Right atrium auricular region (tissue), 2 donors: ENCODE measurements at regions not wholly inside any gene's neighbourhood (a gene's known extent, or its start where the extent isn't known, plus 50 kb on each side); places are given as distances from the start of the nearest gene placed in this dataset.

Experiments used
- DNase-seq: peaks from one replicate; pipeline ENCODE4 v3.0.0-alpha.2; 2019; ENCODE audit warnings: low spot score
- H3K27ac ChIP-seq, 2 donors: fragments of 200-600 bp; sonication (generic); 1 replicate in 1 of 2; 2 replicates in 1 of 2; pipeline ENCODE4 v1.5.1; 2016 to 2019
- H3K27me3 ChIP-seq, 2 donors: fragments of 200-600 bp; sonication (generic); one replicate each; pipeline versions ENCODE4 v1.5.1 to v1.6.0; 2017 to 2019
- H3K36me3 ChIP-seq: fragments of 200-600 bp; sonication (generic); one replicate; pipeline ENCODE4 v1.5.1; 2016
- H3K4me1 ChIP-seq, 2 donors: fragments of 200-600 bp; sonication (generic); one replicate each; pipeline versions ENCODE4 v1.5.1 to v1.6.0; 2017 to 2019
- H3K4me3 ChIP-seq, 2 donors: fragments of 200-600 bp; sonication (generic); 1 replicate in 1 of 2; 2 replicates in 1 of 2; pipeline ENCODE4 v1.5.1; 2017 to 2019; ENCODE audit warnings: mild to moderate bottlenecking in 1 of 2, moderate library complexity in 1 of 2
- H3K9me3 ChIP-seq, 2 donors: fragments of 200-600 bp; sonication (generic); one replicate each; pipeline ENCODE4 v1.5.1; 2019
- TF ChIP-seq, protein P1 (sequence below), 2 donors: fragments of 200-600 bp; sonication (generic); IDR thresholded peaks; one replicate each; pipeline ENCODE4 v1.5.1; 2019; ENCODE audit warnings: antibody characterized with exemption in 2 of 2

DNA sequence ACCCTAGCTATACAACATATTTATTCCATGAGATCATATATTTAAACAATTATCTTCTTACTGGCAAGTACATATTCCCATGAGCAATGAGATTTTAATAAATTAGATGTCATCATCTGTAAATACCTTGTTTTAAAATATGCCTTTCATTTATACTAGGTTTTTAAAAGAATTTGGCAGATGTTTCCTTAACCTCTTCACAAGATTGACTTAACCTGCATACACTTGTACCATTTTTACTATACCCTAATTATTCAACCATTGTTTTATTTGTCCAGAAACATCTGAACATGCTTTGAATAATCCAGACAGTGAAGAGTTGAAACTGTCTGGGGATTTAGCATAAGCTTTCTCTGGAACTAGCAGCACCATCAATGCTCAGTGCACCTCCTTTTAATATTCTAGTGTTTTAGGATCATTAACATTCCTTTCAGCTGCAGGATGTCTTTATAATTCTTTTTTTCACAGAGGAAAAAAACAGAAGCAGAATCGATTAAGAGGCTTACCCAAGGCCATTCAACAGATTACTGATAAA, 188.0 kb upstream of the TENT5A start:
- no peaks in the 10 kb centered on the region for H3K36me3 ChIP-seq
- no peaks in the 10 kb centered on the region for H3K27me3 ChIP-seq
- peaks cover 0 to 14% of the 10 kb centered on the region in 2 donors for H3K4me1 ChIP-seq
- no peak for DNase-seq
- H3K9me3 ChIP-seq = no peaks in the 10 kb centered on the region
- TF ChIP-seq, protein P1, sequence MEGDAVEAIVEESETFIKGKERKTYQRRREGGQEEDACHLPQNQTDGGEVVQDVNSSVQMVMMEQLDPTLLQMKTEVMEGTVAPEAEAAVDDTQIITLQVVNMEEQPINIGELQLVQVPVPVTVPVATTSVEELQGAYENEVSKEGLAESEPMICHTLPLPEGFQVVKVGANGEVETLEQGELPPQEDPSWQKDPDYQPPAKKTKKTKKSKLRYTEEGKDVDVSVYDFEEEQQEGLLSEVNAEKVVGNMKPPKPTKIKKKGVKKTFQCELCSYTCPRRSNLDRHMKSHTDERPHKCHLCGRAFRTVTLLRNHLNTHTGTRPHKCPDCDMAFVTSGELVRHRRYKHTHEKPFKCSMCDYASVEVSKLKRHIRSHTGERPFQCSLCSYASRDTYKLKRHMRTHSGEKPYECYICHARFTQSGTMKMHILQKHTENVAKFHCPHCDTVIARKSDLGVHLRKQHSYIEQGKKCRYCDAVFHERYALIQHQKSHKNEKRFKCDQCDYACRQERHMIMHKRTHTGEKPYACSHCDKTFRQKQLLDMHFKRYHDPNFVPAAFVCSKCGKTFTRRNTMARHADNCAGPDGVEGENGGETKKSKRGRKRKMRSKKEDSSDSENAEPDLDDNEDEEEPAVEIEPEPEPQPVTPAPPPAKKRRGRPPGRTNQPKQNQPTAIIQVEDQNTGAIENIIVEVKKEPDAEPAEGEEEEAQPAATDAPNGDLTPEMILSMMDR (IDR thresholded peaks at IDR 0.05) = no peak
- H3K4me3 ChIP-seq = no peak overlapping the region
- H3K27ac ChIP-seq = no peak overlapping the region

DNA sequence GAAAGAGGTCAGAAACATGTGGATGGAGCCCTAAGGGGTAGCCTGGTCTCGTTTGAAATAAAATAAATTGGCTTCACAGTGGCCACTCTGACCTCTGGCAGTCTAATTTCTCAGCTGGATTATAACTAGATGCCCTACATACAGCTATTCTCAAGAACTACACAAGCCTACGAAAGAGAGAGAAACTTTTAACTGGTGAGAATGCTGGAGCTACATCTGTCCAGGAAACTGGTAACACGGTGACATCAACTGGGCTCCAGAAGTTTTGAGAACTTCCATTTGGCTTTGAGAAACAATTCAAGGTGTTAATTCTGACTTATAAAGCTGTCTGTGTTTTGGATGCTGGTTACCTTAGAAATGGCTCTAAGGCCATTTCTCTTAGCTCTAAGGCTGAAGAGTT, 187.3 kb upstream of the TENT5A start:
- Histone ChIP-seq H3K9me3 (no peaks in the 10 kb centered on the region), H3K4me3 (no peak overlapping the region), H3K27ac (no peak overlapping the region), H3K4me1 (peaks cover 0 to 14% of the 10 kb centered on the region in 2 donors), H3K27me3 (no peaks in the 10 kb centered on the region), H3K36me3 (no peaks in the 10 kb centered on the region)
- TF ChIP-seq, protein P1 (IDR thresholded peaks at IDR 0.05) = no peak
- DNase-seq = no peak

DNA sequence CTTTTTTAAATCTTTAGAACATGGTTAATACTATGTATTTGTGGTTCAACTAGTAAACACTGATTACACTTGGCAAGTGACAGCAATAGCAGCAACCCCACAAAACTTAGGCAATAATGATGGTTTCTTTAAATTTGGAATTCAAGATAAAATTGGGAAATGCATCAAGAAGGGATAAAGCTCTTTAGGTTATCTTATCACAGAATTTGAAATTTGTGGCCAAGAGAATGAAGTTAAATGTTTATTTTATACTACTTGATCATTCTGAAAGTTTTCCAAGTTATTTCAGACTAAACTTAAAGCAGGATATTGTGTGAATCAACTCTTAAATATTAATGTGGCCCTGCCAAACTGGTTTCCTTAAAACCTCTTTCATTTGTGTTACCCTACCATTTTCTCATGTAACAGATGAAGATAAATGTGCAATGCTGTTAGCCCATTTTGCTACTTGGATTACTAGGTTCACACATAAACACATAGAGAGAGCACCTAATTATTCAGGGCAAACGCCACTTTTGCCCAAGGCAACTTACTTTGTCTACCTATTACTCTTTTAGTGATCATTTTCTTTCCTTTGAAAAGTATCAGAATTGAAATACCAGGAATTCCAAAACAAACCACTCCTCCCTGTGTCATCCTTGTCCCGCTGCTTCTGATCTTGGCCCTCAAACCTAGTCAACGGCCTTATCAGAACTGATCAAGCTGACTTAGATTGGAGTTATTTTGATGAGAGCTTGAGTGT, 186.7 kb upstream of the TENT5A start:
- no peaks in the 10 kb centered on the region for H3K27me3 ChIP-seq
- H3K9me3 ChIP-seq = no peaks in the 10 kb centered on the region
- H3K36me3 ChIP-seq = no peaks in the 10 kb centered on the region
- peaks cover 0 to 14% of the 10 kb centered on the region in 2 donors for H3K4me1 ChIP-seq
- DNase-seq = no peak
- TF ChIP-seq, protein P1 (IDR thresholded peaks at IDR 0.05) = no peak
- H3K4me3 ChIP-seq = no peak overlapping the region
- H3K27ac ChIP-seq = peak overlapping the region in 1 of 2 donors; percentile 48

DNA sequence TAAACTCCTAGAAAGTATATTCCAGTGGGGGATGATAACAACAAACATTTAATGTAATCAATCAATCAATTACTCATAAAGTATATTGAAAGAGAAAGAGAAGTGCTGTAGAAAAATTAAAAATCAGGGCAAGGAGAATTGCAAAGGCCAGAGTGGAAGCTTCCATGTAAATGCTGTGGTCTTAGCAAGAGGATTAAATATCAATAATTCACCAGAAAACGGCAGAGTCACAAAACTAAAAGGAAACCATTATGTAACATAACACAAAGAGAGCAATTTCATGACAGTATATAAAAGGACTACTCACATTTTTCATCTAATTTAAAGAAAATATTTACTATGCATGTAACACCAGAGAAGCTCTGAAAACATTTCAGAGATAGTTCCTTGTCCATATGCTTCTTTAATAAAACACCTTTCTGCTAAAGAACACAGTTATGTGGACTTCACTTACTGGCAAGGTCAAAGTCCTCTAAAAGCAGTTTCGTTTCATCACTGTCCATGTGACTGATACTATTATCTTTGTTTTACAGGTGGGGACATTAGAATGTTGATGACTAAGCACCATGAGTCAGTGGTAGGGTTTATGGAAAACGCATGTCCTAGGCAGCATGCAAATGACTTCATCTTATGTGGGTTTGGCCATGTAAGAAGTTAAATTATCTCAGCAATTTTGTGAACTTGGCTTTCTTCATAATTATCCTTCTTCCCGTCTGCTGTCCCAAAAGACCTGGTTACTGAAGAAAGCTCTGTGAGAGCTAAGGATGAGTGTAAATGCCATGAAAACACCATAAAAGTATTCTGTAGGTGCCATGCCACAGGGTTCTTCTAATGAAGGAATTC, 185.8 kb upstream of the TENT5A start:
- Histone ChIP-seq H3K4me1 (peaks cover 0 to 14% of the 10 kb centered on the region in 2 donors), H3K27ac (peak overlapping the region in 1 of 2 donors; percentile 48), H3K36me3 (no peaks in the 10 kb centered on the region), H3K4me3 (no peak overlapping the region), H3K9me3 (no peaks in the 10 kb centered on the region), H3K27me3 (no peaks in the 10 kb centered on the region)
- no peak for DNase-seq
- TF ChIP-seq, protein P1 (IDR thresholded peaks at IDR 0.05) = no peak

DNA sequence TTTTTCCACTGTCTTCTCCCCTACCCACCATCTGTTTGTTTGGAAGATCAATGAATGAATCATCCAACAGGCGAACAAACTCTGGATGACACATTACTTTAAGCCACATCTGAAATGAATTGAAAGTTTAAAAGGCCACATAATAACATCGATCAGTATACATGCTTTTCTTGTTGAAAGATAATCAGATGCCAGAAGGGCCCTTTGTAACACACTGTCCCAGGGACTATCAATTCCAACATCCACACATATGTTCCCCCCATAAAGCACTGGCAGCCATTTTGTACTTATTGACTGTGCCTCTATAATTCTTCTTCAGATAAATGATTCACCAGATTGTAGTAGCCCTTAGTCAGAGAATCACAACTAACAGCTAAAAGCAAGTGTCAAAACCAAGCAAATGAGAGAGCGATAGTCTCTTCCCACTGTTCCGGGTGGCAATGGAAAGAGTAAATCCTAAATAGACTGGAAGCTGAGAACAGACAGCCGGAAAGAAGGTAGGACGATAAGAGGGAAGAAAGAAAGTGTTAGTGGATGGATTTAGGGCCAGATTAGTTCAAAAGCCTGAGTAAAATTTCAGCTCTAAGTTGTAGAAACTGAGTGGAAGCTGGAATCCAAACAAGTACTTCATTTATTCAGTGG, 184.9 kb upstream of the TENT5A start:
- Histone ChIP-seq H3K27ac (no peak overlapping the region), H3K9me3 (no peaks in the 10 kb centered on the region), H3K36me3 (no peaks in the 10 kb centered on the region), H3K4me3 (no peak overlapping the region), H3K27me3 (no peaks in the 10 kb centered on the region), H3K4me1 (peaks cover 0 to 14% of the 10 kb centered on the region in 2 donors)
- DNase-seq = no peak
- TF ChIP-seq, protein P1 (IDR thresholded peaks at IDR 0.05) = no peak
